D341Med (cell line): ENCODE measurements at regions not wholly inside any gene's neighbourhood (a gene's known extent, or its start where the extent isn't known, plus 50 kb on each side); places are given as distances from the start of the nearest gene placed in this dataset.

Source experiments
- DNase-seq: peaks from one replicate; pipeline ENCODE4 v3.0.0; 2012; ENCODE audit warnings: low spot score

DNA sequence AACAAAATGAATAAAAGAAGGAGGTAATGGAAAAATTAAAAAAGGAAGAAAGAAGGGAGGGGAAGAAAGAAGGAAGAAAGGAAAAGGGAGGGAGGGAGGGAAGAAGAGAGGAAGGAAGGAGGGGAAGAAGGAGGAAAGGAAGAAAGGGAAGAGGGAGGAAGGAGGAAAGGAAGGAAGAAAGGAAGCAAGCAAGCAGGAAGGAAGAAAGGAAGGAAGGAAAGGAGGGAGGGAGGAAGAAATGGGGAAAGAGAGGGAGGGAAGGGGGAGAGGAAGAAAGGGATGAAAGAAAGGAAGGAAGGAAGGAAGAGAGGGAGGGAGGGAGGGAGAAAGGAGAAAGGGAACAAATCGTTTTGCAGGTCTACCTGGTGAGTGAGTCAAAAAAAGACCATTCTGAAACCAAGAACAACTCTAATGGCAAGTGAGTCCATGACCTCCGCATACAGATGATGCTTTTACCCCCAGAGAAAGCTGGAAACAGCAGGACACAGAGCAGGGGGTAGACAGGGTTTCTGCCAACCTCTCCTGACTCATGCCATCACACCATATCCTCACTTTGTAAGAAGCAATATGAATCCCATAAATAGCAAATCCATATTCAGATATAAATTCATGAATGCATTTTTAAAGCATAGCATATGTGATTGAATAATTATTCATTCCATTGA, 1112.9 kb upstream of the AUTS2 start:
- no peak for DNase-seq

DNA sequence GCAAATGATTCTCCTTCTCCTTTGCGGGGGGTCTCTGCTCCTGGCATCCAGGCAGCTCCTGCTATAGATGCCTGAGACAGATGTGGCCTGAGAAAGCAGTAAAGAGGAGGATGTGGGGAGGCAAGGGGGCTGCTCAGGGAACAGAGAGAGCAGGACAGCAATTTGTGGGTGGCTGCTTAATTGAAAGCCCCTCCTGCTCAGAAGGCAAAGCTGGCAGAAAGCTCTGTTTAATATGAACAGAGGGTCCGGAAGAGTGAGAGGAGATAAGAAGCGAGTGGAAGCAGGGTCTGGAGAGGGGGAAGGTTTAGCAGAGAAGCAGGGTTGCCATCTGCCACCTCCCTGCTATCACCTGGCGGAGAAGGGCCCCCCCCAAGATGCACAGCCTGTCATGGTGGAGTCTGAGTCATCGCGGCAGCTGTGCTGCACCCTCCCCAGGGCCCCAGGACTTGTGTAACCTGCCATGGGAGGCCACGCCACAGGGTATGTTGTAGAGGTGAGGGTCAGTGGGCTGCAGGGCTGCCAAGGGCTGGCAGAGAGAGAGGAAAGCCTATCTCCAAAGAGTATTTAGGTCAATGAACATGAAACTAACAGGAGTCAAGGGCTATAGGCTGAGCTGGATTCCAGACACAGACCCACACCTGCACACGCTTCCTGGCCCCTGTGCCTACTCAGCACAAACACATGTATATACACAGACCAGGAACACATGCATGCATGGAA, 1109.8 kb upstream of the AUTS2 start:
- peak; percentile 69 for DNase-seq

GRCh38 chr7:68491523-68492358, 1106.5 kb upstream of the AUTS2 start:
- no peak for DNase-seq

DNA sequence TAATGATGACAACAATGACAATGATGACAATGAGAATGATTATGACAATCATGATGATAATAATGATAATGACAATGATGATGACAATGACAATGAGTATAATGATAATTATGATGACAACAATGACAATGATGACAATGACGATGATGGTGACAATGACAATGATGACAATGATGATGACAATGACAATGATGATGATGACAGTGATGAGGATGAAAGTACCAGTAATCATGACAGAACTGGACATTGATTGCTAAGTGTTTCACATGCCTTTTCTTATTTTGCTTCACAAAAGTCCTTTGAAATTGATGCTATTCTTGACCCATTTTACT, 1106.0 kb upstream of the AUTS2 start:
- DNase-seq: no peak

DNA sequence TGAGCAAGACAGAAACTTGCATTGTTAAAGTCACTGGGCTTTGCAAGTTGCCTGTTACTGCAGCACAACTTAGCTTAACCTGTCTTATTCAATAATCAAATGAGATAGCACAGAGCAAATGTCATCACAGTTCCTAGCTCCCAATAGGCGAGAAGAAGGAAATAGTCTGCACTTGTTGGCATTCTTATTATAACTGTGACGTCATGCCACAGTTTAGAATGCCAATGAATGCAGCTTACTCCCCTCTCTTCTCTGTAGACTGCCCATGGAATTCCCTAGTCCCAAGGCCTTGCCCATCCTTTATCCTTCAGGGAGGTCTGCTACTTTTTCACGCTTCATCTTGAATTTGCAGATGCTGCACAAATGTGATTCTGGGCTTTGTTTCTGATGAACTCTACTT, 1094.9 kb upstream of the AUTS2 start:
- no peak for DNase-seq

- DNase-seq: no peak
Observed at GRCh38 chr7:68504716-68505115, 1093.6 kb upstream of the AUTS2 start.

DNA sequence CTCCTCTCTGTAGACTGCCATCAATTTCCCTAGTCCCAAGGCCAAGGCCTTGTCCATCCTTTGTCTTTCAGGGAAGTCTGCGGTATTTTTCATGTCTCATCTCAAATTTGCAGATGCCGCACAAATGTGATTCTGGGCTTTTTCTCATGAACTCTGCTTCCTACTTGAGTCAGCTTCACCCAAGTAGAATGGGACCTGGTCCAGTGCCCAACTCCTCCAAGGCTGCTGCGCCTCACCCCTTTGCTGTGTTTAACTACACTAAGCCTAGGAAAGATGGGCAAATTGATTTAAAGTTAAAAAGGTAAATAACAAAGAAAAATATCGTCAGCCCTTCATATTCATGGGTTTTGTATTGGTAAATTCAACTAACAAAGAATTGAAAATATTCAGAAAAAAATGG, 1092.6 kb upstream of the AUTS2 start:
- no peak for DNase-seq

GRCh38 chr7:68507668-68508067, 1090.6 kb upstream of the AUTS2 start:
- no peak for DNase-seq

GRCh38 chr7:68509054-68509453, 1089.2 kb upstream of the AUTS2 start:
- DNase-seq: no peak

DNA sequence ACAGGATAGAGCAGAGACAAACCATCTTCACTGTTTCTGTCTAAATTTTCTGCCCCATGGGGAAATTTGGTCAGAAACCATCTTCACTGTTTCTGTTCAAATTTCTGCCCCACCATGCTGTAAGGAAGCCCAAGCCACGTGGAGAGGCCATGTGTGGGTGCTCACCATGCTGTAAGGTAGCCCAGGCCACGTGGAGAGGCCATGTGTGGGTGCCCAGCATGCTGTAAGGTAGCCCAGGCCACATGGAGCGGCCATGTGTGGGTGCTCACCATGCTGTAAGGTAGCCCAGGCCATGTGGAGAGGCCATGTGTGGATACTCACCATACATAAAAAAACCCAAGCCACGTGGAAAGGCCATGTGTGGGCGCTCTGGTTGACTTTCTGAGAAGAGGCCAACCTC, 1088.7 kb upstream of the AUTS2 start:
- no peak for DNase-seq

GRCh38 chr7:68511281-68511680, 1087.0 kb upstream of the AUTS2 start:
- DNase-seq: peak; percentile 87

DNA sequence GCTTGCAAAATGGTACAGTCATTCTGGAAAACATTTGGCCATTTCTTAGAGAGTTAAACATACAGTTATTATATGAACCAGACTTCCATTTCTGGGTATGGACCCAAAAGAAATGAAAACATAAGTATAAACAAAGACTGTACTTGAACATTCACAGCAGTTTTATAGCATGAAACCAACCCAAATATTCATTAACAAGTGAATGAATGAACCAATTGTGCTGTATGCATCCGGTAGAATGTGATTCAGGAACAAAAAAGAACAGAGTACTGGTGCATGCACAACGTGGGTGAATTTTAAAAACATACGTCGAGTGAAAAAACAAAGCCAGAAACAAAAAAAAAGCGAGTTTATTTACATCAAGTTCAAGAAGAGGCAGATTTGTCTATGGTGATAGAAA, 1085.8 kb upstream of the AUTS2 start:
- no peak for DNase-seq

DNA sequence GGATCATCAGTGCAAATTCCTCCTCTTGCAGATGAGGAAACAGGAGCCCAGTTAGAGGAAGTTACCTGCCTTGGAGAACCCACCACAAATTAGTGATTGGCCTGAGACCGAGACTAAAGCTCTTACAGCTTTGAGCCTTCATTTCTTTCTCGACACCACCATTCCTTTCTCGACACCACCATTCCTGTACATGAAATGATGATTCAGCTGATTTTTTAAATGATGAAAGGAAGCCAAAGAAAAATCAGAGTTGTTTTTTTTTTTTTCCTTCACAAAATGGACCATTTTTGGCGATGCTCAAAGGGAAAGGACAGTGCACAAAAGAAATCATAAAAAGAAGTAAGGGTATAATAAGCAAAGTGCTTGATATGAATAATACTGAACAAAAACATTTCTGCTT, 1080.2 kb upstream of the AUTS2 start:
- no peak for DNase-seq

GRCh38 chr7:68524126-68524525, 1074.1 kb upstream of the AUTS2 start:
- no peak for DNase-seq

DNA sequence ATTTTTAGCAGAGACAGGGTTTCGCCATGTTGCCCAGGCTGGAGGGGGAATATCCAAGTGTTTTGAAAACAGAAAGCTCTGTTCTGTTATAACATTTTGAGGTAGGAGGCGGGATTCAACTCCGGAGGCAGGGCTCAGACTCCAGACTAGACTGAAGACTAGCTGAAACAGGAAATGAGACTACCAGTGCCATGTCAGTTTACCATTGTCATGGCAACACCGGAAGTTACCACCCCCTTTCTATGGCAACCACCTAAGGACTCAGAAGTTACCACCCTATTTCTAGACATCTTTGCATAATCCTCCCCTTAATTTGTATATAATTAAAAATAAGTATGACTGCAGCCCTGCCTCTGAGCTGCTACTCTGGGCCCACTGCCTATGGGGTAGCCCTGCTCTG, 1069.1 kb upstream of the AUTS2 start:
- DNase-seq: no peak

GRCh38 chr7:68535266-68535665, 1063.0 kb upstream of the AUTS2 start:
- DNase-seq: no peak

GRCh38 chr7:68537051-68537773, 1061.1 kb upstream of the AUTS2 start:
- no peak for DNase-seq

DNA sequence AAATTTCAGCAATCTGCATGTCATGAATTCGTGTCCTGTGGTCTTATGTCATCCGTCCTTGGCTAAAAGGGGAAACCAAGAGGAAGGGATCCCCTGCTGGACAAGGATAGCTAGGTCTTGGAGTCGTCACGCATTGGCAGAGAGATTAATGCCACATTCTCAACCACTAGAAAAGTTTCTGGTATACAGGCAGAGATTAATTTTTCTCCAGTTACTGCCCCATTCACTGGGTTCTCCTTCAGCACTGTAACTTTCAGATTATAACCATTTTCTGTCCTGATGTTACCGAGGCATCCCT, 1060.6 kb upstream of the AUTS2 start:
- no peak for DNase-seq

GRCh38 chr7:68542831-68543230, 1055.4 kb upstream of the AUTS2 start:
- DNase-seq: peak; percentile 60

DNA sequence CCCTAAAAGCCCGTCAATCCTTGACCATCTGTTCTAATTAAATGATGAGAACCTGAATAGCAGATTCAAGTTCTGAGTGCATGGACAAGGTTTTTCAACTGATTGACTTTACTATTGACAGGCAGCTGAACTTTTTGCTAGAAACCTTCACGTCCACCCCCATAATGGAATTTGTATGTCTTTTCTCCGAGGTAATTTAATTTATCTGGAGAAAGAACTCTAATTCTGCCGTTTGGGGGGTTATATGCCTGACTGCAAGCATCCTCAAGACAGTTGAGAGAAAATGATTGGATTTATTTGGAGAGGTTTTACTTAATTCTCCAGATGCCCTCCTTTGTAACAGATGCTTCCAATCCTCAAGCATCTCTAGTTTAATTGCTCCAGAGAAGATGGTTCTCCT, 1053.4 kb upstream of the AUTS2 start:
- peak; percentile 50 for DNase-seq

DNA sequence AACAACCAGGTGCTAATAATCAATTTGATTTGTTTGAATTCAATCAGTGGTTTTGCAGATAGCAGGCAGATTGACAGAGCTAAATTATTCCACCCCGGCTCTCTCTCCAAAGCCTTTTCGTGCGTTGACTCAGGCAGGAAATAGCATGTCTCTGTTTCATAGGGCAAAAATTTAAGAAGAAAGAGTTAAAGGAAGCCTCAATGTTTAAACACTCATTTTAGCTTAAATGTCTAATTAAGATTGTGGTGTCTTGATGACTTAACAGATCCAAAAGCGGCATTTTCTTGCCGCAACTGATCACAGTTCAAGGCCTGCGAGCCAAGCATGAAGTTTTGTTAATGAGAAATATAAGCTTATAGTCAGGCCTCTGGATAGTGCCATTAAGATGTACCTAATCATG, 1051.1 kb upstream of the AUTS2 start:
- no peak for DNase-seq

DNA sequence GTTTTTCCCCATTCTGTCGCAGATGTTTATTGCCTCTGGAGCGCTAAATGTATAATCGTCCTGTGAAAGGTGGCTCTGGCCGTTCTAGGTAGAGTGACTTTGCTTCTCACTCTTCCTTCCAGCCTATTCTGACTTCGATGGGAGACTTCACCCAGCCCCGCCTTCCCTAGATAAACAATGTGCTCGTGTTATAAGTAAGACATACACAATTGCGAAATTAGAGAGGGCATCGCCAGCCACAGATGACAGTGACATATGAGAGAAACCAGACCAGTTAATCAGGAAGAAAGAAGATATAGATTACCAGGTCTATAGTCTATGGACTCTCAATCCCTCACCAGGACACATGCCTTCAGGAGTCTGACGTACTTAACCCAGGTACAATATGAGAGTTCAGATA, 1050.5 kb upstream of the AUTS2 start:
- no peak for DNase-seq

DNA sequence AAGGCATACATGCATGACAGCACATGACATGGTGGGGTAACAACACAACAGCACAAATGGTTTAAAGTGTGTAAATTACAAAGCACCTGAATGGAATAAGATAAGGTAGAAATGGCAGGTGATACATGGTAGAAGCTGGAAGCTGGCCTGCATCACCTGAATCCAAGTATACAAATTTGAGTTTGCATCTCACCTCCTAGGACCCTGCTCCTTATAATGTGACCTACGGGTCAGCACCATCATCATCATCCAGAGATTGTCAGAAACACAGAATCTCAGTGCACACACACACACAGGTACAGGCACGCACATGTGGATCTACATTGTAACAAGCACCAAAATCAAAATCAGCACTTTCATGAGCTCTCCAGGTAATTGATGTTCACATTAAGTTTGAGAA, 1048.2 kb upstream of the AUTS2 start:
- no peak for DNase-seq
